PC-3 (cell line): ENCODE measurements at regions not wholly inside any gene's neighbourhood (a gene's known extent, or its start where the extent isn't known, plus 50 kb on each side); places are given as distances from the start of the nearest gene placed in this dataset.

ENCODE experiments used
- ATAC-seq: fragments of 200-7000 bp; cut with Tn5 transposase; 2 replicates; pipeline ENCODE4 v1.9.1; 2020; ENCODE audit warnings: mild to moderate bottlenecking, moderate library complexity
- BruUV-seq: library from RNA; stranded (reverse); fragments of 400-500 nt; replicated peaks from 2 replicates; lab custom pipeline; 2021; lab: Mats Ljungman, UMichigan
- CTCF ChIA-PET: fragments of 300-600 bp; sonication (Branson Sonifier 250); formaldehyde crosslinking; loops from one replicate; lab custom pipeline; 2022; ENCODE audit warnings: antibody characterized with exemption; lab: Charles Lee
- POLR2A ChIA-PET: fragments of 300-600 bp; sonication (Branson Sonifier 250); formaldehyde crosslinking; loops from one replicate; lab custom pipeline; 2022; ENCODE audit warnings: antibody characterized with exemption; ENCODE audit not compliant: unreplicated experiment; lab: Charles Lee
- DNase-seq: peaks from one replicate; pipeline ENCODE4 v3.0.0-alpha.2; 2015
- H2AFZ ChIP-seq: fragments of 300-600 bp; sonication (generic); 2 replicates; pipeline ENCODE4 v1.6.0; 2016; ENCODE audit warnings: antibody characterized with exemption, low read length
- H3F3A ChIP-seq: fragments of 300-600 bp; sonication (generic); one replicate; pipeline ENCODE4 v1.6.0; 2017; ENCODE audit warnings: antibody characterized with exemption, low read length, control low read depth, mild to moderate bottlenecking; ENCODE audit not compliant: unreplicated experiment
- H3K27ac ChIP-seq: fragments of 300-600 bp; sonication (generic); 2 replicates; pipeline ENCODE4 v1.5.1; 2016; ENCODE audit warnings: mild to moderate bottlenecking, low read length
- H3K27me3 ChIP-seq: fragments of 300-600 bp; sonication (generic); 2 replicates; pipeline ENCODE4 v1.6.1; 2016; ENCODE audit warnings: low read length, mixed read lengths
- H3K36me3 ChIP-seq: fragments of 300-600 bp; sonication (generic); 2 replicates; pipeline ENCODE4 v1.6.1; 2016; ENCODE audit warnings: low read depth, mixed run types, low read length, mixed read lengths
- H3K4me1 ChIP-seq: fragments of 300-600 bp; sonication (generic); 2 replicates; pipeline ENCODE4 v1.5.1; 2016; ENCODE audit warnings: low read length; ENCODE audit not compliant: insufficient read depth
- H3K4me2 ChIP-seq: fragments of 300-600 bp; sonication (generic); 2 replicates; pipeline ENCODE4 v1.6.0; 2016; ENCODE audit warnings: low read length
- H3K4me3 ChIP-seq: fragments of 300-600 bp; sonication (generic); 2 replicates; pipeline ENCODE4 v1.5.1; 2016; ENCODE audit warnings: mild to moderate bottlenecking, low read length, mixed read lengths
- H3K79me2 ChIP-seq: fragments of 300-600 bp; sonication (generic); 2 replicates; pipeline ENCODE4 v1.6.1; 2017; ENCODE audit warnings: low read length, mixed read lengths
- H3K9ac ChIP-seq: fragments of 300-600 bp; sonication (generic); 2 replicates; pipeline ENCODE4 v1.6.0; 2016; ENCODE audit warnings: mild to moderate bottlenecking, low read length
- H3K9me2 ChIP-seq: fragments of 300-600 bp; sonication (generic); replicated peaks from 2 replicates; pipeline ENCODE4 v1.6.1; 2016; ENCODE audit warnings: mixed run types, low read length, mixed read lengths
- H3K9me3 ChIP-seq: fragments of 300-600 bp; sonication (generic); 2 replicates; pipeline ENCODE4 v1.6.1; 2016; ENCODE audit warnings: low read length, mixed read lengths
- H4K20me1 ChIP-seq: fragments of 300-600 bp; sonication (generic); 2 replicates; pipeline ENCODE4 v1.6.1; 2016; ENCODE audit warnings: low read length, mixed read lengths
- EZH2 ChIP-seq: fragments of 300-600 bp; sonication (generic); IDR thresholded peaks from one replicate; pipeline ENCODE4 v1.6.1; 2017; ENCODE audit warnings: antibody characterized with exemption, mild to moderate bottlenecking, low read length; ENCODE audit not compliant: unreplicated experiment
- EZH2phosphoT487 ChIP-seq: fragments of 300-600 bp; sonication (generic); IDR thresholded peaks from 2 replicates; pipeline ENCODE4 v1.6.1; 2018; ENCODE audit warnings: mild to moderate bottlenecking, antibody characterized with exemption, low read length, borderline replicate concordance
- intact Hi-C: fragments of 100-400 bp; cut with micrococcal nuclease; formaldehyde crosslinking; loops from 2 replicates; pipeline ENCODE4 v1.9.0; 2023
- TF ChIP-seq, protein P1 (sequence below): fragments of 300-600 bp; sonication (generic); conservative IDR thresholded peaks from 2 replicates; pipeline ENCODE4 v1.5.1; 2017; ENCODE audit warnings: antibody characterized with exemption, low read depth, mild to moderate bottlenecking, low read length

DNA sequence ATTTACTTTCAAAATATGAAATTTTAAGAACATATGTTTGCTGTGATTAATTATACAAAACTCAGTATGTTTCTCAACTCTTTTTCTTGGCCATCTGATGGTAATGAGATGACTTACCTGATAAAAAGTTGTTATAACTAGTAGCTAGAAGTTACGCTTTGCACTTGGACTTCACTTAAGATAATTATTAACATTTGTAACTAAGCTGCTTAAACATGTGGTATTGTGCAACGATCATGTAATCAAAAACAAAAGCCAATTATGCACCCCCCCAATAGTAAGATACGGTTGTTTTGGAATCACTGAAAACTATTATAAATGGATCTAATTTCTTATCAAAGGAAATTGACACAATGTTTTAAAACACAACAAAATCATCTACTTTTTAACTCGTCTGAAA is 342.9 kb downstream of the CNTN3 start:
- H3K27ac ChIP-seq, result no peak overlapping the region
- POLR2A ChIA-PET, result no interaction called here
- H3K4me1 ChIP-seq, result no peaks in the 10 kb centered on the region
- BruUV-seq, result no TSS peak
- H3K4me3 ChIP-seq, result no peak overlapping the region
- no peak for ATAC-seq
- CTCF ChIA-PET, result no interaction called here
- DNase-seq, result no peak
- no peaks in the 10 kb centered on the region for H3K36me3 ChIP-seq
- H3K27me3 ChIP-seq, result no peaks in the 10 kb centered on the region
- H3K79me2 ChIP-seq, result no peaks in the 10 kb centered on the region
- intact Hi-C loops, result no loop called here
- TF ChIP-seq EZH2phosphoT487 (no peak), EZH2 (no peak)
- TF ChIP-seq, protein P1, sequence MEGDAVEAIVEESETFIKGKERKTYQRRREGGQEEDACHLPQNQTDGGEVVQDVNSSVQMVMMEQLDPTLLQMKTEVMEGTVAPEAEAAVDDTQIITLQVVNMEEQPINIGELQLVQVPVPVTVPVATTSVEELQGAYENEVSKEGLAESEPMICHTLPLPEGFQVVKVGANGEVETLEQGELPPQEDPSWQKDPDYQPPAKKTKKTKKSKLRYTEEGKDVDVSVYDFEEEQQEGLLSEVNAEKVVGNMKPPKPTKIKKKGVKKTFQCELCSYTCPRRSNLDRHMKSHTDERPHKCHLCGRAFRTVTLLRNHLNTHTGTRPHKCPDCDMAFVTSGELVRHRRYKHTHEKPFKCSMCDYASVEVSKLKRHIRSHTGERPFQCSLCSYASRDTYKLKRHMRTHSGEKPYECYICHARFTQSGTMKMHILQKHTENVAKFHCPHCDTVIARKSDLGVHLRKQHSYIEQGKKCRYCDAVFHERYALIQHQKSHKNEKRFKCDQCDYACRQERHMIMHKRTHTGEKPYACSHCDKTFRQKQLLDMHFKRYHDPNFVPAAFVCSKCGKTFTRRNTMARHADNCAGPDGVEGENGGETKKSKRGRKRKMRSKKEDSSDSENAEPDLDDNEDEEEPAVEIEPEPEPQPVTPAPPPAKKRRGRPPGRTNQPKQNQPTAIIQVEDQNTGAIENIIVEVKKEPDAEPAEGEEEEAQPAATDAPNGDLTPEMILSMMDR, result no peak
- no peak overlapping the region for H2AFZ ChIP-seq
- H3K9me2 ChIP-seq, result no peaks in the 10 kb centered on the region
- no peak overlapping the region for H3K9ac ChIP-seq
- no peaks in the 10 kb centered on the region for H3F3A ChIP-seq
- H4K20me1 ChIP-seq, result no peaks in the 10 kb centered on the region
- peaks cover 25% of the 10 kb centered on the region; the same call in 1 of the 2 replicates for H3K9me3 ChIP-seq
- H3K4me2 ChIP-seq, result no peak overlapping the region

DNA sequence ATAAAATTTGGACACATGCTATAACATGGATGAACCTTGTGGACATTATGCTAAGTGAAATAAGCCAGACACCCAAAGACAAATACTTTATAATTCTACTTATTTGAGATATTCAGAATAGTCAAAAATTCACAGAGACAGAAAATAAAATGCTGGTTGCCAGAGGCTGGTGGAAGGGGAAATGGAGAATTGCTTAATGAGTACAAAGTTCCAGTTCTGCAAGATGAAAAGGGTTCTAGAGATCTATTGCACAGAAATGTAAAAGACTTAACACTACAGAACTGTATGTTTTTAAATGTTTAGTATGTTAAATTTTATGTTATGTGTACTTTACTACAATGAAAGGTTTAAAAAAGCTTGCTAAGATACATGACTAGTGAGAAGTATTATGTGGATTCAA is 344.8 kb downstream of the CNTN3 start:
- H3F3A ChIP-seq, result no peaks in the 10 kb centered on the region
- no peak overlapping the region for H3K27ac ChIP-seq
- no peaks in the 10 kb centered on the region for H4K20me1 ChIP-seq
- no peak for TF ChIP-seq EZH2
- TF ChIP-seq, protein P1, result no peak
- no peak for TF ChIP-seq EZH2phosphoT487
- POLR2A ChIA-PET, result no interaction called here
- ATAC-seq (no peak), DNase-seq (no peak)
- no peak overlapping the region for H3K9ac ChIP-seq
- no TSS peak for BruUV-seq
- CTCF ChIA-PET, result no interaction called here
- H3K9me3 ChIP-seq, result peaks cover 26% of the 10 kb centered on the region; the same call in 1 of the 2 replicates
- H3K27me3 ChIP-seq, result no peaks in the 10 kb centered on the region
- no peaks in the 10 kb centered on the region for H3K36me3 ChIP-seq
- H3K9me2 ChIP-seq, result no peaks in the 10 kb centered on the region
- H3K4me3 ChIP-seq, result no peak overlapping the region
- no peaks in the 10 kb centered on the region for H3K4me1 ChIP-seq
- intact Hi-C loops, result no loop called here
- no peaks in the 10 kb centered on the region for H3K79me2 ChIP-seq
- H3K4me2 ChIP-seq, result no peak overlapping the region
- H2AFZ ChIP-seq, result no peak overlapping the region

DNA sequence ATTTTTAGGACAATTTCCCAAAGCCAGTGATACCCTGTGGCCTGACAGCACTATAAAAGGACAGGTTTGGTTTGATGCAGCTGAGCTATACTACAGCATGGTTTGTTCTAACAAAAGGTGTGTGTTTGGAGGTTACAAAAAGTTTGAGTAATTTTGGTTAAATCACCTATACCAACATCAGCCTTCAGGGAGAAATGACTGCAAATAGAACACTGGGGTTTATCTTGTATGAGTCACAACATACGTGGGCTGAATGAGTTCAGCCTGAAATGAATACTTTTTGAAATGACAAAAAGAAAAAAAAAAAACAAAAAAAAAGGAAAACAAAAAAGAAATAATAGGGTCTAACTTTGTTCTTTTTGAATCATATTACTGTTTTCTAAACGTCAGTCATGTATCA is 345.7 kb downstream of the CNTN3 start:
- CTCF ChIA-PET, result no interaction called here
- no peaks in the 10 kb centered on the region for H3K36me3 ChIP-seq
- ATAC-seq (no peak), DNase-seq (no peak)
- H2AFZ ChIP-seq, result no peak overlapping the region
- H3K4me3 ChIP-seq, result no peak overlapping the region
- TF ChIP-seq EZH2phosphoT487 (no peak), EZH2 (no peak)
- TF ChIP-seq, protein P1, result no peak
- no TSS peak for BruUV-seq
- no peaks in the 10 kb centered on the region for H3K79me2 ChIP-seq
- H3K9ac ChIP-seq, result no peak overlapping the region
- H3K27ac ChIP-seq, result no peak overlapping the region
- H3K4me2 ChIP-seq, result no peak overlapping the region
- no peaks in the 10 kb centered on the region for H4K20me1 ChIP-seq
- no peaks in the 10 kb centered on the region for H3F3A ChIP-seq
- no peaks in the 10 kb centered on the region for H3K27me3 ChIP-seq
- intact Hi-C loops, result no loop called here
- POLR2A ChIA-PET, result no interaction called here
- H3K9me2 ChIP-seq, result no peaks in the 10 kb centered on the region
- no peaks in the 10 kb centered on the region for H3K4me1 ChIP-seq
- H3K9me3 ChIP-seq, result peaks cover 33% of the 10 kb centered on the region; the same call in 1 of the 2 replicates
